GM18502 (cell line): ENCODE measurements at regions not wholly inside any gene's neighbourhood (a gene's known extent, or its start where the extent isn't known, plus 50 kb on each side); places are given as distances from the start of the nearest gene placed in this dataset.
A peak's percentile ranks its signal among the peaks of the same experiment; 100 is the strongest.

Experiments
- ATAC-seq: cut with Tn5 transposase; IDR thresholded peaks from one replicate; pipeline ENCODE4 v1.9.1; 2021; ENCODE audit warnings: mild to moderate bottlenecking; ENCODE audit not compliant: unreplicated experiment, poor library complexity

- ATAC-seq: no peak
These were observed 117.6 kb upstream of the NFE2L3 start for GRCh38 chr7:26034391-26034790.

- no peak for ATAC-seq
These were observed 116.4 kb upstream of the NFE2L3 start for GRCh38 chr7:26035552-26035951.

- ATAC-seq: no peak
These were observed 115.9 kb upstream of the NFE2L3 start for GRCh38 chr7:26036092-26036491.

GRCh38 chr7:26038201-26038990 is 113.6 kb upstream of the NFE2L3 start:
- no peak for ATAC-seq

GRCh38 chr7:26040085-26040484 is 111.9 kb upstream of the NFE2L3 start:
- no peak for ATAC-seq

GRCh38 chr7:26042237-26042636 is 109.8 kb upstream of the NFE2L3 start:
- no peak for ATAC-seq

GRCh38 chr7:26043801-26044200 is 108.2 kb upstream of the NFE2L3 start:
- no peak for ATAC-seq

- no peak for ATAC-seq
These were observed 107.7 kb upstream of the NFE2L3 start for GRCh38 chr7:26044320-26044719.

- no peak for ATAC-seq
These were observed 105.8 kb upstream of the NFE2L3 start for GRCh38 chr7:26046150-26046549.

GRCh38 chr7:26046878-26047277 is 105.1 kb upstream of the NFE2L3 start:
- ATAC-seq: no peak

GRCh38 chr7:26048663-26049062 is 103.3 kb upstream of the NFE2L3 start:
- ATAC-seq: no peak

GRCh38 chr7:26049081-26049480 is 102.9 kb upstream of the NFE2L3 start:
- ATAC-seq: no peak

- no peak for ATAC-seq
These were observed 101.0 kb upstream of the NFE2L3 start for GRCh38 chr7:26051021-26051420.

GRCh38 chr7:26052706-26053105 is 99.3 kb upstream of the NFE2L3 start:
- ATAC-seq: no peak

- no peak for ATAC-seq
These were observed 97.6 kb upstream of the NFE2L3 start for GRCh38 chr7:26054386-26054785.

- ATAC-seq: no peak
These were observed 96.8 kb upstream of the NFE2L3 start for GRCh38 chr7:26055241-26055640.

- no peak for ATAC-seq
These were observed 91.0 kb upstream of the NFE2L3 start for GRCh38 chr7:26060733-26061677.

- ATAC-seq: peak; percentile 60
These were observed 90.1 kb upstream of the NFE2L3 start for GRCh38 chr7:26061678-26062603.

GRCh38 chr7:26065652-26066051 is 86.3 kb upstream of the NFE2L3 start:
- no peak for ATAC-seq

GRCh38 chr7:26066736-26067135 is 85.3 kb upstream of the NFE2L3 start:
- no peak for ATAC-seq
